ENCODE measurements at regions not wholly inside any gene's neighbourhood (a gene's known extent, or its start where the extent isn't known, plus 50 kb on each side); places are given as distances from the start of the nearest gene placed in this dataset.

- Histone ChIP-seq H3K9me3 (ENCODE audit: control insufficient read depth in 2 of 2, insufficient read depth in 1 of 2, low read length in 1 of 2) (peaks cover 0 to 9% of the 10 kb centered on the region in 2 donors), H3K27me3 (ENCODE audit: control insufficient read depth in 2 of 2, insufficient read depth in 1 of 2, low read length in 1 of 2) (no peaks in the 10 kb centered on the region)
- WGBS = 85% methylated on average over 5 of the region's 5 CpGs
Observed at GRCh38 chr14:29169408-29169807, 402.8 kb downstream of the FOXG1 start.

GRCh38 chr14:29175706-29176105 is 409.1 kb downstream of the FOXG1 start:
- no peak for DNase-seq (ENCODE audit: low read depth in 6 of 9, low spot score in 9 of 9)
- no peak overlapping the region for H3K27ac ChIP-seq (ENCODE audit: low read depth in 1 of 2, low read length in 1 of 2)
- no peaks in the 10 kb centered on the region for H3K9me3 ChIP-seq (ENCODE audit: control insufficient read depth in 2 of 2, insufficient read depth in 1 of 2, low read length in 1 of 2)
- H3K36me3 ChIP-seq (ENCODE audit: control insufficient read depth in 2 of 2, insufficient read depth in 2 of 2, low read length in 1 of 2) = no peaks in the 10 kb centered on the region
- 94% methylated on average over 2 of the region's 2 CpGs for WGBS
- H3K27me3 ChIP-seq (ENCODE audit: control insufficient read depth in 2 of 2, insufficient read depth in 1 of 2, low read length in 1 of 2) = no peaks in the 10 kb centered on the region
- H3K4me1 ChIP-seq (ENCODE audit: control insufficient read depth in 2 of 2, insufficient read depth in 2 of 2, low read length in 2 of 2) = no peaks in the 10 kb centered on the region
- H3K4me3 ChIP-seq (ENCODE audit: low read length in 2 of 2) = no peak overlapping the region

More at GRCh38 chr14:29169408-29169807, 402.8 kb downstream of the FOXG1 start:
- Histone ChIP-seq H3K36me3 (ENCODE audit: control insufficient read depth in 2 of 2, insufficient read depth in 2 of 2, low read length in 1 of 2) (no peaks in the 10 kb centered on the region), H3K4me1 (ENCODE audit: control insufficient read depth in 2 of 2, insufficient read depth in 2 of 2, low read length in 2 of 2) (no peaks in the 10 kb centered on the region), H3K4me3 (ENCODE audit: low read length in 2 of 2) (no peak overlapping the region), H3K27ac (ENCODE audit: low read depth in 1 of 2, low read length in 1 of 2) (no peak overlapping the region)
- no peak for DNase-seq (ENCODE audit: low read depth in 6 of 9, low spot score in 9 of 9)

GRCh38 chr14:29176876-29177275 is 410.3 kb downstream of the FOXG1 start:
- 89% methylated on average over 2 of the region's 2 CpGs for WGBS
- Histone ChIP-seq H3K4me1 (ENCODE audit: control insufficient read depth in 2 of 2, insufficient read depth in 2 of 2, low read length in 2 of 2) (no peaks in the 10 kb centered on the region), H3K4me3 (ENCODE audit: low read length in 2 of 2) (no peak overlapping the region), H3K36me3 (ENCODE audit: control insufficient read depth in 2 of 2, insufficient read depth in 2 of 2, low read length in 1 of 2) (no peaks in the 10 kb centered on the region), H3K27ac (ENCODE audit: low read depth in 1 of 2, low read length in 1 of 2) (no peak overlapping the region), H3K9me3 (ENCODE audit: control insufficient read depth in 2 of 2, insufficient read depth in 1 of 2, low read length in 1 of 2) (no peaks in the 10 kb centered on the region), H3K27me3 (ENCODE audit: control insufficient read depth in 2 of 2, insufficient read depth in 1 of 2, low read length in 1 of 2) (no peaks in the 10 kb centered on the region)
- DNase-seq (ENCODE audit: low read depth in 6 of 9, low spot score in 9 of 9) = no peak

- no peaks in the 10 kb centered on the region for H3K27me3 ChIP-seq (ENCODE audit: control insufficient read depth in 2 of 2, insufficient read depth in 1 of 2, low read length in 1 of 2)
- 89% methylated on average over 1 of the region's 1 CpG for WGBS
- H3K4me1 ChIP-seq (ENCODE audit: control insufficient read depth in 2 of 2, insufficient read depth in 2 of 2, low read length in 2 of 2) = no peaks in the 10 kb centered on the region
- no peaks in the 10 kb centered on the region for H3K36me3 ChIP-seq (ENCODE audit: control insufficient read depth in 2 of 2, insufficient read depth in 2 of 2, low read length in 1 of 2)
- H3K4me3 ChIP-seq (ENCODE audit: low read length in 2 of 2) = no peak overlapping the region
- no peaks in the 10 kb centered on the region for H3K9me3 ChIP-seq (ENCODE audit: control insufficient read depth in 2 of 2, insufficient read depth in 1 of 2, low read length in 1 of 2)
- H3K27ac ChIP-seq (ENCODE audit: low read depth in 1 of 2, low read length in 1 of 2) = no peak overlapping the region
- DNase-seq (ENCODE audit: low read depth in 6 of 9, low spot score in 9 of 9) = no peak
Observed at GRCh38 chr14:29178971-29179370, 412.4 kb downstream of the FOXG1 start.

GRCh38 chr14:29191092-29191491 is 424.5 kb downstream of the FOXG1 start:
- H3K27me3 ChIP-seq (ENCODE audit: control insufficient read depth in 2 of 2, insufficient read depth in 1 of 2, low read length in 1 of 2) = no peaks in the 10 kb centered on the region
- no peaks in the 10 kb centered on the region for H3K4me1 ChIP-seq (ENCODE audit: control insufficient read depth in 2 of 2, insufficient read depth in 2 of 2, low read length in 2 of 2)
- no peak overlapping the region for H3K27ac ChIP-seq (ENCODE audit: low read depth in 1 of 2, low read length in 1 of 2)
- no peaks in the 10 kb centered on the region for H3K36me3 ChIP-seq (ENCODE audit: control insufficient read depth in 2 of 2, insufficient read depth in 2 of 2, low read length in 1 of 2)
- no peak for DNase-seq (ENCODE audit: low read depth in 6 of 9, low spot score in 9 of 9)
- no peaks in the 10 kb centered on the region for H3K9me3 ChIP-seq (ENCODE audit: control insufficient read depth in 2 of 2, insufficient read depth in 1 of 2, low read length in 1 of 2)
- H3K4me3 ChIP-seq (ENCODE audit: low read length in 2 of 2) = no peak overlapping the region

GRCh38 chr14:29197557-29197956 is 431.0 kb downstream of the FOXG1 start:
- DNase-seq (ENCODE audit: low read depth in 6 of 9, low spot score in 9 of 9) = no peak
- Histone ChIP-seq H3K9me3 (ENCODE audit: control insufficient read depth in 2 of 2, insufficient read depth in 1 of 2, low read length in 1 of 2) (no peaks in the 10 kb centered on the region), H3K4me1 (ENCODE audit: control insufficient read depth in 2 of 2, insufficient read depth in 2 of 2, low read length in 2 of 2) (no peaks in the 10 kb centered on the region), H3K4me3 (ENCODE audit: low read length in 2 of 2) (no peak overlapping the region), H3K27me3 (ENCODE audit: control insufficient read depth in 2 of 2, insufficient read depth in 1 of 2, low read length in 1 of 2) (no peaks in the 10 kb centered on the region), H3K36me3 (ENCODE audit: control insufficient read depth in 2 of 2, insufficient read depth in 2 of 2, low read length in 1 of 2) (no peaks in the 10 kb centered on the region), H3K27ac (ENCODE audit: low read depth in 1 of 2, low read length in 1 of 2) (no peak overlapping the region)
- WGBS = 89% methylated on average over 1 of the region's 1 CpG

- no peaks in the 10 kb centered on the region for H3K4me1 ChIP-seq (ENCODE audit: control insufficient read depth in 2 of 2, insufficient read depth in 2 of 2, low read length in 2 of 2)
- WGBS = 98% methylated on average over 2 of the region's 2 CpGs
- H3K4me3 ChIP-seq (ENCODE audit: low read length in 2 of 2) = no peak overlapping the region
- DNase-seq (ENCODE audit: low read depth in 6 of 9, low spot score in 9 of 9) = no peak
- H3K27me3 ChIP-seq (ENCODE audit: control insufficient read depth in 2 of 2, insufficient read depth in 1 of 2, low read length in 1 of 2) = no peaks in the 10 kb centered on the region
- H3K9me3 ChIP-seq (ENCODE audit: control insufficient read depth in 2 of 2, insufficient read depth in 1 of 2, low read length in 1 of 2) = no peaks in the 10 kb centered on the region
- H3K36me3 ChIP-seq (ENCODE audit: control insufficient read depth in 2 of 2, insufficient read depth in 2 of 2, low read length in 1 of 2) = no peaks in the 10 kb centered on the region
- no peak overlapping the region for H3K27ac ChIP-seq (ENCODE audit: low read depth in 1 of 2, low read length in 1 of 2)
Observed at GRCh38 chr14:29205658-29206057, 439.1 kb downstream of the FOXG1 start.

- no peak for DNase-seq (ENCODE audit: low read depth in 6 of 9, low spot score in 9 of 9)
- no peaks in the 10 kb centered on the region for H3K36me3 ChIP-seq (ENCODE audit: control insufficient read depth in 2 of 2, insufficient read depth in 2 of 2, low read length in 1 of 2)
- no peaks in the 10 kb centered on the region for H3K9me3 ChIP-seq (ENCODE audit: control insufficient read depth in 2 of 2, insufficient read depth in 1 of 2, low read length in 1 of 2)
- WGBS = 89% methylated on average over 3 of the region's 3 CpGs
- no peaks in the 10 kb centered on the region for H3K27me3 ChIP-seq (ENCODE audit: control insufficient read depth in 2 of 2, insufficient read depth in 1 of 2, low read length in 1 of 2)
- H3K4me1 ChIP-seq (ENCODE audit: control insufficient read depth in 2 of 2, insufficient read depth in 2 of 2, low read length in 2 of 2) = no peaks in the 10 kb centered on the region
- no peak overlapping the region for H3K27ac ChIP-seq (ENCODE audit: low read depth in 1 of 2, low read length in 1 of 2)
- H3K4me3 ChIP-seq (ENCODE audit: low read length in 2 of 2) = no peak overlapping the region
Observed at GRCh38 chr14:29215853-29216252, 449.3 kb downstream of the FOXG1 start.

- H3K27me3 ChIP-seq (ENCODE audit: control insufficient read depth in 2 of 2, insufficient read depth in 1 of 2, low read length in 1 of 2) = no peaks in the 10 kb centered on the region
- no peaks in the 10 kb centered on the region for H3K4me1 ChIP-seq (ENCODE audit: control insufficient read depth in 2 of 2, insufficient read depth in 2 of 2, low read length in 2 of 2)
- H3K4me3 ChIP-seq (ENCODE audit: low read length in 2 of 2) = no peak overlapping the region
- WGBS = 76% methylated on average over 9 of the region's 9 CpGs
- H3K27ac ChIP-seq (ENCODE audit: low read depth in 1 of 2, low read length in 1 of 2) = no peak overlapping the region
- H3K9me3 ChIP-seq (ENCODE audit: control insufficient read depth in 2 of 2, insufficient read depth in 1 of 2, low read length in 1 of 2) = no peaks in the 10 kb centered on the region
- DNase-seq (ENCODE audit: low read depth in 6 of 9, low spot score in 9 of 9) = peak in 1 of 9 donors; percentile 27
- H3K36me3 ChIP-seq (ENCODE audit: control insufficient read depth in 2 of 2, insufficient read depth in 2 of 2, low read length in 1 of 2) = no peaks in the 10 kb centered on the region
Observed at GRCh38 chr14:29216268-29217232, 450.0 kb downstream of the FOXG1 start.

Measured in thymus (tissue), 11 donors.